H9 (cell line): ENCODE measurements at regions not wholly inside any gene's neighbourhood (a gene's known extent, or its start where the extent isn't known, plus 50 kb on each side); places are given as distances from the start of the nearest gene placed in this dataset.

Experiments
- DNase-seq: peaks from one replicate; pipeline ENCODE4 v3.0.0-alpha.2; 2017
- H2AFZ ChIP-seq: one replicate; pipeline ENCODE4 v1.6.1; 2013; ENCODE audit warnings: mild to moderate bottlenecking, low read length, control low read depth, moderate library complexity
- H2AK5ac ChIP-seq: 2 replicates; pipeline ENCODE4 v1.6.1; 2013; ENCODE audit warnings: low read length, control low read depth, mixed read lengths; ENCODE audit not compliant: insufficient read length
- H2BK120ac ChIP-seq: one replicate; pipeline ENCODE4 v1.6.1; 2013; ENCODE audit warnings: low read depth, mild to moderate bottlenecking, low read length, control low read depth, inconsistent platforms; ENCODE audit not compliant: poor library complexity, severe bottlenecking
- H2BK12ac ChIP-seq: 2 replicates; pipeline ENCODE4 v1.6.1; 2013; ENCODE audit warnings: low read length, control low read depth, mixed read lengths, low read depth; ENCODE audit not compliant: insufficient read length
- H2BK15ac ChIP-seq: 2 replicates; pipeline ENCODE4 v1.6.1; 2013; ENCODE audit warnings: low read depth, low read length, control low read depth
- H2BK20ac ChIP-seq: one replicate; pipeline ENCODE4 v1.6.1; 2013; ENCODE audit warnings: low read depth, mild to moderate bottlenecking, low read length, control low read depth, inconsistent platforms; ENCODE audit not compliant: poor library complexity, severe bottlenecking
- H2BK5ac ChIP-seq: 2 replicates; pipeline ENCODE4 v1.6.1; 2013; ENCODE audit warnings: low read length, control low read depth, mixed read lengths; ENCODE audit not compliant: insufficient read length
- H3K14ac ChIP-seq: 2 replicates; pipeline ENCODE4 v1.6.1; 2013; ENCODE audit warnings: low read length, control low read depth; ENCODE audit not compliant: insufficient read depth
- H3K18ac ChIP-seq: 2 replicates; pipeline ENCODE4 v1.6.1; 2013; ENCODE audit warnings: low read depth, mild to moderate bottlenecking, mixed read lengths, low read length, control low read depth; ENCODE audit not compliant: insufficient read length
- H3K23ac ChIP-seq: 2 replicates; pipeline ENCODE4 v1.6.1; 2013; ENCODE audit warnings: low read length, control low read depth, mixed read lengths, low read depth; ENCODE audit not compliant: insufficient read length
- H3K23me2 ChIP-seq: 2 replicates; pipeline ENCODE4 v1.6.1; 2013; ENCODE audit warnings: low read depth, mild to moderate bottlenecking, mixed read lengths, low read length, control low read depth; ENCODE audit not compliant: insufficient read length, poor library complexity, severe bottlenecking
- H3K27ac ChIP-seq: 2 replicates; pipeline ENCODE4 v1.5.1; 2013; ENCODE audit warnings: low read length, control low read depth, mixed read lengths, low read depth; ENCODE audit not compliant: insufficient read length
- H3K27me3 ChIP-seq: 2 replicates; pipeline ENCODE4 v1.6.1; 2013; ENCODE audit warnings: low read length, control low read depth, inconsistent platforms; ENCODE audit not compliant: insufficient read depth
- H3K4ac ChIP-seq: 2 replicates; pipeline ENCODE4 v1.6.1; 2013; ENCODE audit warnings: low read depth, mild to moderate bottlenecking, control low read depth, inconsistent platforms, low read length, moderate library complexity
- H3K4me1 ChIP-seq: 2 replicates; pipeline ENCODE4 v1.6.1; 2013; ENCODE audit warnings: low read length, control low read depth, inconsistent platforms; ENCODE audit not compliant: insufficient read depth
- H3K4me2 ChIP-seq: 2 replicates; pipeline ENCODE4 v1.6.1; 2013; ENCODE audit warnings: low read length, control low read depth, mixed read lengths; ENCODE audit not compliant: insufficient read length, insufficient read depth
- H3K56ac ChIP-seq: 2 replicates; pipeline ENCODE4 v1.6.1; 2013; ENCODE audit warnings: low read depth, mild to moderate bottlenecking, mixed read lengths, low read length, control low read depth; ENCODE audit not compliant: insufficient read length
- H3K79me1 ChIP-seq: 2 replicates; pipeline ENCODE4 v1.6.1; 2013; ENCODE audit warnings: low read depth, mild to moderate bottlenecking, moderate library complexity, low read length, control low read depth, inconsistent platforms; ENCODE audit not compliant: insufficient read depth, poor library complexity, severe bottlenecking
- H3K79me2 ChIP-seq: 2 replicates; pipeline ENCODE4 v1.6.1; 2013; ENCODE audit warnings: low read length, control low read depth, inconsistent platforms; ENCODE audit not compliant: insufficient read depth
- H3K9ac ChIP-seq: 2 replicates; pipeline ENCODE4 v1.6.1; 2013; ENCODE audit warnings: low read length, control low read depth, mixed read lengths; ENCODE audit not compliant: insufficient read length; ENCODE audit errors: extremely low read depth
- H3K9me3 ChIP-seq: one replicate; pipeline ENCODE4 v1.6.1; 2013; ENCODE audit warnings: low read depth, low read length, inconsistent platforms; ENCODE audit not compliant: control insufficient read depth
- H3T11ph ChIP-seq: one replicate; pipeline ENCODE4 v1.6.1; 2013; ENCODE audit warnings: mild to moderate bottlenecking, low read length, control low read depth, inconsistent platforms
- H4K20me1 ChIP-seq: one replicate; pipeline ENCODE4 v1.6.1; 2013; ENCODE audit not compliant: control insufficient read depth, insufficient read length, insufficient read depth
- H4K5ac ChIP-seq: 2 replicates; pipeline ENCODE4 v1.6.1; 2013; ENCODE audit warnings: low read depth, mild to moderate bottlenecking, mixed read lengths, low read length, control low read depth; ENCODE audit not compliant: insufficient read length
- H4K8ac ChIP-seq: replicated peaks from 2 replicates; pipeline ENCODE4 v1.6.1; 2013; ENCODE audit warnings: low read length, control low read depth, mixed read lengths, low read depth; ENCODE audit not compliant: insufficient read length
- H4K91ac ChIP-seq: 2 replicates; pipeline ENCODE4 v1.6.1; 2013; ENCODE audit warnings: low read depth, mild to moderate bottlenecking, moderate library complexity, mixed read lengths, low read length, control low read depth; ENCODE audit not compliant: insufficient read length
- H3K27ac Mint-ChIP-seq, 3 experiments: 2 replicates in 2 of 3; 3 replicates in 1 of 3; pipeline ENCODE4 v1.8.0; 2020 to 2021; ENCODE audit warnings: mixed read lengths in 3 of 3, mild to moderate bottlenecking in 1 of 3, moderate library complexity in 1 of 3
- H3K27me3 Mint-ChIP-seq: 2 replicates; pipeline ENCODE4 v1.8.0; 2021; ENCODE audit warnings: low read depth, mild to moderate bottlenecking, moderate library complexity, mixed read lengths
- H3K36me3 Mint-ChIP-seq, 3 experiments: 2 replicates in 2 of 3; 3 replicates in 1 of 3; pipeline ENCODE4 v1.8.0; 2020 to 2021; ENCODE audit warnings: low read depth in 3 of 3, mixed read lengths in 3 of 3; ENCODE audit not compliant: insufficient read depth in 1 of 3
- H3K4me1 Mint-ChIP-seq, 2 experiments: 2 replicates each; pipeline ENCODE4 v1.8.0; 2020; ENCODE audit warnings: mixed read lengths in 2 of 2
- H3K4me3 Mint-ChIP-seq, 2 experiments: 2 replicates in 1 of 2; 3 replicates in 1 of 2; pipeline ENCODE4 v1.8.0; 2020 to 2021; ENCODE audit warnings: mild to moderate bottlenecking in 2 of 2, mixed read lengths in 2 of 2, moderate library complexity in 1 of 2
- H3K9me3 Mint-ChIP-seq, 2 experiments: 2 replicates in 1 of 2; 3 replicates in 1 of 2; pipeline ENCODE4 v1.8.0; 2020; ENCODE audit warnings: mild to moderate bottlenecking in 2 of 2, mixed read lengths in 2 of 2, moderate library complexity in 1 of 2
- WGBS: extraction: QIAGEN DNeasy Blood & Tissue Kit; methylation state at CpG from one replicate; pipeline ENCODE4 v1.1.7; 2013; ENCODE audit warnings: missing lambda C conversion rate, low lambda C conversion rate, mixed read lengths; ENCODE audit not compliant: insufficient read length; ENCODE audit errors: extremely low coverage; 5-methylcytosine and 5-hydroxymethylcytosine counted together
- TF ChIP-seq, protein P1 (sequence below): fragments of 200-600 bp; sonication (generic); conservative IDR thresholded peaks from 3 replicates; pipeline ENCODE4 v1.8.0; 2021; ENCODE audit warnings: antibody characterized with exemption, mild to moderate bottlenecking

DNA sequence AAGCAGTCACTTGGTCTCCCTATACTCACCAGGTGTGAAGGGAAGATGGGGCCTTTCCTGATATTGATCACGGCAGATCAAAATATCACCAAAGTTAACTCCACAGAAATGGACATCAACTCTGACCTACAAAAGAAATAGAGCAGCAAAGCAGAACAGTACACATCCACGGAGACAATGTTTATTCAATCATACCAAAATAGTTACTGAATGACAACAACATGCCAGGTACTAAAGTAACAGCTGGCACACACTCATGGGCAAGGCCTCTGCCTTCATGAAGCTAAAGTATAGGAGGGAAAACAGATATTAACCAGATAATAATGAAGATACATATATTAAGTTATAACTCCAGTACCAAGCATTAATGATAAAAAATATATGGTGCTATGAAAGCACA lies 59.2 kb upstream of the RASAL2 start:
- no CpG with 5 or more reads among the region's 2 CpGs for WGBS

More for the DNA sequence above, 59.2 kb upstream of the RASAL2 start:
- Histone ChIP-seq H3K79me1 (no peaks in the 10 kb centered on the region), H2AK5ac (no peak overlapping the region), H3K14ac (no peak overlapping the region), H4K91ac (no peak overlapping the region), H4K5ac (no peak overlapping the region), H3K27ac (no peak overlapping the region), H2BK15ac (no peak overlapping the region), H3K9ac (no peak overlapping the region), H3K18ac (no peak overlapping the region), H3K56ac (no peak overlapping the region), H2AFZ (no peak overlapping the region), H3K79me2 (no peaks in the 10 kb centered on the region), H3K27me3 (no peaks in the 10 kb centered on the region), H2BK5ac (no peak overlapping the region), H2BK12ac (no peak overlapping the region), H3K9me3 (no peaks in the 10 kb centered on the region), H2BK20ac (no peak overlapping the region), H3T11ph (no peak overlapping the region), H3K4ac (no peak overlapping the region), H3K23ac (no peak overlapping the region), H4K8ac (no peak overlapping the region), H3K23me2 (no peaks in the 10 kb centered on the region), H3K4me2 (no peak overlapping the region), H4K20me1 (no peaks in the 10 kb centered on the region), H2BK120ac (no peak overlapping the region), H3K4me1 (no peaks in the 10 kb centered on the region; the same call in 1 of the 2 replicates)
- DNase-seq, result no peak
- Mint-ChIP-seq H3K27ac (no peak overlapping the region), H3K27me3 (no peaks in the 10 kb centered on the region), H3K36me3 (peaks cover 0 to 12% (median 0%) of the 10 kb centered on the region in 3 experiments; a peak in 2 of 7 replicates), H3K4me1 (peaks cover 5 to 9% of the 10 kb centered on the region in 2 experiments; a peak in 2 of 4 replicates), H3K9me3 (peaks cover 3 to 9% of the 10 kb centered on the region in 2 experiments; a peak in 3 of 5 replicates), H3K4me3 (no peak overlapping the region)
- TF ChIP-seq, protein P1, sequence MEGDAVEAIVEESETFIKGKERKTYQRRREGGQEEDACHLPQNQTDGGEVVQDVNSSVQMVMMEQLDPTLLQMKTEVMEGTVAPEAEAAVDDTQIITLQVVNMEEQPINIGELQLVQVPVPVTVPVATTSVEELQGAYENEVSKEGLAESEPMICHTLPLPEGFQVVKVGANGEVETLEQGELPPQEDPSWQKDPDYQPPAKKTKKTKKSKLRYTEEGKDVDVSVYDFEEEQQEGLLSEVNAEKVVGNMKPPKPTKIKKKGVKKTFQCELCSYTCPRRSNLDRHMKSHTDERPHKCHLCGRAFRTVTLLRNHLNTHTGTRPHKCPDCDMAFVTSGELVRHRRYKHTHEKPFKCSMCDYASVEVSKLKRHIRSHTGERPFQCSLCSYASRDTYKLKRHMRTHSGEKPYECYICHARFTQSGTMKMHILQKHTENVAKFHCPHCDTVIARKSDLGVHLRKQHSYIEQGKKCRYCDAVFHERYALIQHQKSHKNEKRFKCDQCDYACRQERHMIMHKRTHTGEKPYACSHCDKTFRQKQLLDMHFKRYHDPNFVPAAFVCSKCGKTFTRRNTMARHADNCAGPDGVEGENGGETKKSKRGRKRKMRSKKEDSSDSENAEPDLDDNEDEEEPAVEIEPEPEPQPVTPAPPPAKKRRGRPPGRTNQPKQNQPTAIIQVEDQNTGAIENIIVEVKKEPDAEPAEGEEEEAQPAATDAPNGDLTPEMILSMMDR, result no peak
